ENCODE measurements at regions not wholly inside any gene's neighbourhood (a gene's known extent, or its start where the extent isn't known, plus 50 kb on each side); places are given as distances from the start of the nearest gene placed in this dataset.

DNA sequence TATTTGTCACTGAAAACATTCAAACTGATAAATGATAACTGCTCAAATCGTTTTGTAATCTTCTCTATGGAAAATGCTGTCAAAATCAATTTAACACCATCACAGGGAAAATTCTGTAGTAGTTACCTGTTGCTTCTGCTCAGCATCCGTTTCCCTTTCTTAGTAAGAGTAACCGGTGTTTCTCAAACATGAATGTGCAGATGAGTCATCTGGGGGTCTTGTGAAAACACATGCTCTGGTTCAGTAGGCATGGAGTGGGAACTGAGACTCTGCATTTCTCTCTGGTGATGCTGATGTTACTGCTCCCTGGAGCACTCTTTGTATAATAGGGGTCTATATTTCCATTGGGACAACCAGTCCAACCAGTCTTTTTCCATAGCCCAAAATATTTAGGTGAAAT lies 145.1 kb downstream of the SEMA6D start:
- ATAC-seq (no peak), DNase-seq (ENCODE audit: low read depth, low spot score) (no peak)
- in situ Hi-C loops (cut with HindIII; ENCODE audit: low pct_unique_long_range_greater_than_20kb, low sequenced_read_pairs): no loop called here
- intact Hi-C loops (cut with micrococcal nuclease; ENCODE audit: unreplicated experiment): no loop called here
- CTCF ChIA-PET: no interaction called here
- no peaks in the 10 kb centered on the region for H3K27me3 ChIP-seq (ENCODE audit: control insufficient read depth, insufficient read depth, low read length)
- no peaks in the 10 kb centered on the region for H3K36me3 ChIP-seq (ENCODE audit: control insufficient read depth, insufficient read depth, low read length)
- no peaks in the 10 kb centered on the region for H3K4me1 ChIP-seq (ENCODE audit: control insufficient read depth, insufficient read depth, low read length)
- no TSS peak for BruUV-seq (replicated peaks)
- H3K27ac ChIP-seq (ENCODE audit: low read length): no peak overlapping the region
- H3K4me3 ChIP-seq (ENCODE audit: low read depth in 2 of 2, low read length in 2 of 2): no peak overlapping the region
- POLR2A ChIA-PET: no interaction called here
- TF ChIP-seq TCF7L2 (IDR thresholded peaks at IDR 0.05; ENCODE audit: low read depth, low read length) (no peak), SIN3A (IDR thresholded peaks at IDR 0.05; ENCODE audit: borderline replicate concordance, insufficient read depth, low read depth, low read length) (no peak)
- H3K9me3 ChIP-seq (ENCODE audit: control insufficient read depth, insufficient read depth, low read depth, low read length): no peaks in the 10 kb centered on the region

DNA sequence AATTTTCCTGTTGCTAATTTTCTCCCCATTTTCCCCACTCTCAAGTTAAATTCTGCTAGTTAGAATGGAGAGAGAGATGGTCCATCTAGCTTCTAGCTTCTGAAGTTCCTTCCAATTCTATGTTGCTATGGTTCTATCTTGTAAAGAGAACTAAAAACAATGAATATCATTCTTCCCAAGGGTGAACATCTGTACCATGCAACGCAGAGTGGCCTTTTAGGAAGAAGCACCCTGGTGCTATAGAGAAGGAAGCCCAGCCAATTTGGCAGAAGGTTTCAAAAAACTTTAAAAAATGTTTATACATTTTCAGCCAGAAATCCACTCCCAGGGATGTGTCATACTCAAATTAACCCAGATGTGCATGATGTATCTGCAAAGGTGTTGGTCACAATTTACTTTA lies 149.1 kb downstream of the SEMA6D start:
- TF ChIP-seq, protein P1, sequence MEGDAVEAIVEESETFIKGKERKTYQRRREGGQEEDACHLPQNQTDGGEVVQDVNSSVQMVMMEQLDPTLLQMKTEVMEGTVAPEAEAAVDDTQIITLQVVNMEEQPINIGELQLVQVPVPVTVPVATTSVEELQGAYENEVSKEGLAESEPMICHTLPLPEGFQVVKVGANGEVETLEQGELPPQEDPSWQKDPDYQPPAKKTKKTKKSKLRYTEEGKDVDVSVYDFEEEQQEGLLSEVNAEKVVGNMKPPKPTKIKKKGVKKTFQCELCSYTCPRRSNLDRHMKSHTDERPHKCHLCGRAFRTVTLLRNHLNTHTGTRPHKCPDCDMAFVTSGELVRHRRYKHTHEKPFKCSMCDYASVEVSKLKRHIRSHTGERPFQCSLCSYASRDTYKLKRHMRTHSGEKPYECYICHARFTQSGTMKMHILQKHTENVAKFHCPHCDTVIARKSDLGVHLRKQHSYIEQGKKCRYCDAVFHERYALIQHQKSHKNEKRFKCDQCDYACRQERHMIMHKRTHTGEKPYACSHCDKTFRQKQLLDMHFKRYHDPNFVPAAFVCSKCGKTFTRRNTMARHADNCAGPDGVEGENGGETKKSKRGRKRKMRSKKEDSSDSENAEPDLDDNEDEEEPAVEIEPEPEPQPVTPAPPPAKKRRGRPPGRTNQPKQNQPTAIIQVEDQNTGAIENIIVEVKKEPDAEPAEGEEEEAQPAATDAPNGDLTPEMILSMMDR (IDR thresholded peaks at IDR 0.05): no peak
- TF ChIP-seq POLR2AphosphoS5 (IDR thresholded peaks at IDR 0.05; ENCODE audit: low read depth, low read length) (no peak), SIN3A (IDR thresholded peaks at IDR 0.05; ENCODE audit: borderline replicate concordance, insufficient read depth, low read depth, low read length) (no peak), TCF7L2 (IDR thresholded peaks at IDR 0.05; ENCODE audit: low read depth, low read length) (no peak)
- TF ChIP-seq, protein P2, sequence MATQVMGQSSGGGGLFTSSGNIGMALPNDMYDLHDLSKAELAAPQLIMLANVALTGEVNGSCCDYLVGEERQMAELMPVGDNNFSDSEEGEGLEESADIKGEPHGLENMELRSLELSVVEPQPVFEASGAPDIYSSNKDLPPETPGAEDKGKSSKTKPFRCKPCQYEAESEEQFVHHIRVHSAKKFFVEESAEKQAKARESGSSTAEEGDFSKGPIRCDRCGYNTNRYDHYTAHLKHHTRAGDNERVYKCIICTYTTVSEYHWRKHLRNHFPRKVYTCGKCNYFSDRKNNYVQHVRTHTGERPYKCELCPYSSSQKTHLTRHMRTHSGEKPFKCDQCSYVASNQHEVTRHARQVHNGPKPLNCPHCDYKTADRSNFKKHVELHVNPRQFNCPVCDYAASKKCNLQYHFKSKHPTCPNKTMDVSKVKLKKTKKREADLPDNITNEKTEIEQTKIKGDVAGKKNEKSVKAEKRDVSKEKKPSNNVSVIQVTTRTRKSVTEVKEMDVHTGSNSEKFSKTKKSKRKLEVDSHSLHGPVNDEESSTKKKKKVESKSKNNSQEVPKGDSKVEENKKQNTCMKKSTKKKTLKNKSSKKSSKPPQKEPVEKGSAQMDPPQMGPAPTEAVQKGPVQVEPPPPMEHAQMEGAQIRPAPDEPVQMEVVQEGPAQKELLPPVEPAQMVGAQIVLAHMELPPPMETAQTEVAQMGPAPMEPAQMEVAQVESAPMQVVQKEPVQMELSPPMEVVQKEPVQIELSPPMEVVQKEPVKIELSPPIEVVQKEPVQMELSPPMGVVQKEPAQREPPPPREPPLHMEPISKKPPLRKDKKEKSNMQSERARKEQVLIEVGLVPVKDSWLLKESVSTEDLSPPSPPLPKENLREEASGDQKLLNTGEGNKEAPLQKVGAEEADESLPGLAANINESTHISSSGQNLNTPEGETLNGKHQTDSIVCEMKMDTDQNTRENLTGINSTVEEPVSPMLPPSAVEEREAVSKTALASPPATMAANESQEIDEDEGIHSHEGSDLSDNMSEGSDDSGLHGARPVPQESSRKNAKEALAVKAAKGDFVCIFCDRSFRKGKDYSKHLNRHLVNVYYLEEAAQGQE (IDR thresholded peaks at IDR 0.05; ENCODE audit: insufficient read depth in 1 of 2, low read depth in 2 of 2, low read length in 1 of 2): no peak
- POLR2A ChIA-PET: no interaction called here
- H3K9me3 ChIP-seq (ENCODE audit: control insufficient read depth, insufficient read depth, low read depth, low read length): no peaks in the 10 kb centered on the region
- DNase-seq (ENCODE audit: low read depth, low spot score) (no peak), ATAC-seq (no peak)
- in situ Hi-C loops (cut with HindIII; ENCODE audit: low pct_unique_long_range_greater_than_20kb, low sequenced_read_pairs): no loop called here
- intact Hi-C loops (cut with micrococcal nuclease; ENCODE audit: unreplicated experiment): no loop called here
- H3K27me3 ChIP-seq (ENCODE audit: control insufficient read depth, insufficient read depth, low read length): no peaks in the 10 kb centered on the region
- BruUV-seq (replicated peaks): no TSS peak
- CTCF ChIA-PET: no interaction called here
- H3K36me3 ChIP-seq (ENCODE audit: control insufficient read depth, insufficient read depth, low read length): no peaks in the 10 kb centered on the region
- H3K4me3 ChIP-seq (ENCODE audit: low read depth in 2 of 2, low read length in 2 of 2): no peak overlapping the region
- H3K4me1 ChIP-seq (ENCODE audit: control insufficient read depth, insufficient read depth, low read length): no peaks in the 10 kb centered on the region
- no peak overlapping the region for H3K27ac ChIP-seq (ENCODE audit: low read length)

DNA sequence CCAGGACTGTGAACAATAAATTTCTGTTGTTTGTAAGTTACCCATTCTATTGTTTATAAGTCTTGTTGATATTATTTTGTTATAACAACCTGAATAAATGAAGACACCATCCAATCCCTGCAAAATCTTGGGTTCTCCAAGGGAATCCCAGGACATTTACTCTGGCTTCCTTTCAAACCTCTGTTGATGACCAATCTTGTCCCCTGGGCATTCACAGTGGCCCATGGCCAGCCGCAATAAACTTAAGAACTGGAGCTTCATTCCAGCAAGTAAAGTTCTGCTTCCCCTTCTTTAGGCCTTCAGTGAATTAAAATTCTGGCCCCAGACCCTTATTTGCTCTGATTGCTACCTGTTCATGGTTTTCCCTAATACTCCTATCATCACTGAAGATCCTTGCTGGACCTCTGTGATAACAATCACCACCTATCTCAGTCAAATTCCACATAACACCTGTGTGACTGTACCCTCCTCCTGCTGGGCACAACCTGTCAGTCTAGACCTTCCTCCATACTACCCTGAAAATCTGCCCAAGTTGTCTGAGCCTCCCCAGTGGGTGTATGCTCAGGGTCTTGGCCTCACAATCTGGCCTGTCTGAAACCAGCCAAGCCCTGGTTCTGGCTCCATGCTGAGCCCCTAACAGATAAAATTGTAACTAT lies 153.1 kb downstream of the SEMA6D start:
- TF ChIP-seq, protein P1 (IDR thresholded peaks at IDR 0.05): no peak
- TF ChIP-seq POLR2AphosphoS5 (IDR thresholded peaks at IDR 0.05; ENCODE audit: low read depth, low read length) (no peak), TCF7L2 (IDR thresholded peaks at IDR 0.05; ENCODE audit: low read depth, low read length) (no peak), SIN3A (IDR thresholded peaks at IDR 0.05; ENCODE audit: borderline replicate concordance, insufficient read depth, low read depth, low read length) (no peak)
- TF ChIP-seq, protein P2 (IDR thresholded peaks at IDR 0.05; ENCODE audit: insufficient read depth in 1 of 2, low read depth in 2 of 2, low read length in 1 of 2): no peak
- intact Hi-C loops (cut with micrococcal nuclease; ENCODE audit: unreplicated experiment): no loop called here
- H3K36me3 ChIP-seq (ENCODE audit: control insufficient read depth, insufficient read depth, low read length): no peaks in the 10 kb centered on the region
- no peaks in the 10 kb centered on the region for H3K9me3 ChIP-seq (ENCODE audit: control insufficient read depth, insufficient read depth, low read depth, low read length)
- H3K27ac ChIP-seq (ENCODE audit: low read length): no peak overlapping the region
- DNase-seq (ENCODE audit: low read depth, low spot score): no peak
- H3K4me3 ChIP-seq (ENCODE audit: low read depth in 2 of 2, low read length in 2 of 2): no peak overlapping the region
- ChIA-PET POLR2A (no interaction called here), CTCF (no interaction called here)
- no TSS peak for BruUV-seq (replicated peaks)
- in situ Hi-C loops (cut with HindIII; ENCODE audit: low pct_unique_long_range_greater_than_20kb, low sequenced_read_pairs): no loop called here
- no peak for ATAC-seq
- H3K27me3 ChIP-seq (ENCODE audit: control insufficient read depth, insufficient read depth, low read length): no peaks in the 10 kb centered on the region
- H3K4me1 ChIP-seq (ENCODE audit: control insufficient read depth, insufficient read depth, low read length): no peaks in the 10 kb centered on the region
